Activated naive CD8-positive, alpha-beta T cell treated with anti-CD3 and anti-CD28 coated beads, Interleukin-2, amount 50 U/mL, for 24 hours (primary cell): ENCODE measurements at regions not wholly inside any gene's neighbourhood (a gene's known extent, or its start where the extent isn't known, plus 50 kb on each side); places are given as distances from the start of the nearest gene placed in this dataset.

Experiments used
- ATAC-seq: fragments of 150-1000 bp; cut with Tn5 transposase; one replicate; pipeline ENCODE4 v1.10.0; 2021
- DNase-seq: peaks from one replicate; pipeline ENCODE4 v3.0.0; 2021
- H3K27ac Mint-ChIP-seq: one replicate; pipeline ENCODE4 v1.8.0; 2021; ENCODE audit warnings: mild to moderate bottlenecking, mixed read lengths
- H3K27me3 Mint-ChIP-seq: one replicate; pipeline ENCODE4 v1.8.0; 2021; ENCODE audit warnings: mixed read lengths
- H3K36me3 Mint-ChIP-seq: one replicate; pipeline ENCODE4 v1.8.0; 2021; ENCODE audit warnings: low read depth, mixed read lengths
- H3K4me1 Mint-ChIP-seq: one replicate; pipeline ENCODE4 v1.8.0; 2021; ENCODE audit warnings: mixed read lengths
- H3K4me3 Mint-ChIP-seq: one replicate; pipeline ENCODE4 v1.8.0; 2021; ENCODE audit warnings: mild to moderate bottlenecking, moderate library complexity, mixed read lengths
- H3K9me3 Mint-ChIP-seq: one replicate; pipeline ENCODE4 v1.8.0; 2021; ENCODE audit warnings: mixed read lengths

- H3K27me3 Mint-ChIP-seq, result peaks cover 20% of the 10 kb centered on the region
- no peaks in the 10 kb centered on the region for H3K9me3 Mint-ChIP-seq
- no peak for ATAC-seq
- no peak overlapping the region for H3K27ac Mint-ChIP-seq
- no peaks in the 10 kb centered on the region for H3K36me3 Mint-ChIP-seq
- no peaks in the 10 kb centered on the region for H3K4me1 Mint-ChIP-seq
- no peak for DNase-seq
- H3K4me3 Mint-ChIP-seq, result no peak overlapping the region
Measured at GRCh38 chr6:88371480-88371879, 205.3 kb upstream of the CNR1 start.

GRCh38 chr6:88370127-88370710, 204.1 kb upstream of the CNR1 start:
- DNase-seq (no peak), ATAC-seq (no peak)
- Mint-ChIP-seq H3K4me3 (no peak overlapping the region), H3K4me1 (no peaks in the 10 kb centered on the region), H3K36me3 (no peaks in the 10 kb centered on the region), H3K27ac (no peak overlapping the region), H3K9me3 (no peaks in the 10 kb centered on the region), H3K27me3 (peaks cover 23% of the 10 kb centered on the region)

GRCh38 chr6:88369262-88369661, 203.1 kb upstream of the CNR1 start:
- Mint-ChIP-seq H3K4me3 (no peak overlapping the region), H3K27ac (no peak overlapping the region), H3K27me3 (peaks cover 22% of the 10 kb centered on the region), H3K9me3 (no peaks in the 10 kb centered on the region), H3K36me3 (no peaks in the 10 kb centered on the region), H3K4me1 (no peaks in the 10 kb centered on the region)
- no peak for ATAC-seq
- DNase-seq, result no peak

- no peak for DNase-seq
- Mint-ChIP-seq H3K27me3 (peaks cover 20% of the 10 kb centered on the region), H3K9me3 (no peaks in the 10 kb centered on the region), H3K36me3 (no peaks in the 10 kb centered on the region), H3K4me1 (no peaks in the 10 kb centered on the region), H3K4me3 (no peak overlapping the region), H3K27ac (no peak overlapping the region)
- no peak for ATAC-seq
Measured at GRCh38 chr6:88368071-88368787, 202.1 kb upstream of the CNR1 start.

GRCh38 chr6:88367248-88367647, 201.1 kb upstream of the CNR1 start:
- no peaks in the 10 kb centered on the region for H3K36me3 Mint-ChIP-seq
- peaks cover 20% of the 10 kb centered on the region for H3K27me3 Mint-ChIP-seq
- no peak for DNase-seq
- ATAC-seq, result no peak
- no peak overlapping the region for H3K27ac Mint-ChIP-seq
- no peak overlapping the region for H3K4me3 Mint-ChIP-seq
- H3K4me1 Mint-ChIP-seq, result no peaks in the 10 kb centered on the region
- H3K9me3 Mint-ChIP-seq, result no peaks in the 10 kb centered on the region

GRCh38 chr6:88366672-88367071, 200.5 kb upstream of the CNR1 start:
- Mint-ChIP-seq H3K4me3 (no peak overlapping the region), H3K9me3 (no peaks in the 10 kb centered on the region), H3K27ac (no peak overlapping the region), H3K27me3 (peaks cover 20% of the 10 kb centered on the region), H3K4me1 (no peaks in the 10 kb centered on the region), H3K36me3 (no peaks in the 10 kb centered on the region)
- ATAC-seq (no peak), DNase-seq (no peak)

GRCh38 chr6:88365656-88366055, 199.5 kb upstream of the CNR1 start:
- H3K4me3 Mint-ChIP-seq, result no peak overlapping the region
- DNase-seq (no peak), ATAC-seq (no peak)
- H3K36me3 Mint-ChIP-seq, result no peaks in the 10 kb centered on the region
- H3K27ac Mint-ChIP-seq, result no peak overlapping the region
- peaks cover 20% of the 10 kb centered on the region for H3K27me3 Mint-ChIP-seq
- H3K4me1 Mint-ChIP-seq, result no peaks in the 10 kb centered on the region
- H3K9me3 Mint-ChIP-seq, result no peaks in the 10 kb centered on the region

- DNase-seq, result no peak
- no peaks in the 10 kb centered on the region for H3K9me3 Mint-ChIP-seq
- H3K4me3 Mint-ChIP-seq, result no peak overlapping the region
- H3K27me3 Mint-ChIP-seq, result peaks cover 20% of the 10 kb centered on the region
- no peak overlapping the region for H3K27ac Mint-ChIP-seq
- no peaks in the 10 kb centered on the region for H3K36me3 Mint-ChIP-seq
- no peak for ATAC-seq
- H3K4me1 Mint-ChIP-seq, result no peaks in the 10 kb centered on the region
Measured at GRCh38 chr6:88365230-88365629, 199.1 kb upstream of the CNR1 start.

- Mint-ChIP-seq H3K36me3 (no peaks in the 10 kb centered on the region), H3K4me3 (no peak overlapping the region), H3K27me3 (peaks cover 6% of the 10 kb centered on the region), H3K27ac (no peak overlapping the region), H3K4me1 (no peaks in the 10 kb centered on the region), H3K9me3 (no peaks in the 10 kb centered on the region)
- DNase-seq (no peak), ATAC-seq (no peak)
Measured at GRCh38 chr6:88361754-88362153, 195.6 kb upstream of the CNR1 start.

GRCh38 chr6:88361298-88361697, 195.2 kb upstream of the CNR1 start:
- no peaks in the 10 kb centered on the region for H3K36me3 Mint-ChIP-seq
- H3K4me3 Mint-ChIP-seq, result no peak overlapping the region
- H3K27me3 Mint-ChIP-seq, result peaks cover 5% of the 10 kb centered on the region
- H3K4me1 Mint-ChIP-seq, result no peaks in the 10 kb centered on the region
- no peak overlapping the region for H3K27ac Mint-ChIP-seq
- DNase-seq (no peak), ATAC-seq (no peak)
- H3K9me3 Mint-ChIP-seq, result no peaks in the 10 kb centered on the region

- no peak for DNase-seq
- ATAC-seq, result no peak
- Mint-ChIP-seq H3K4me3 (no peak overlapping the region), H3K27ac (no peak overlapping the region), H3K36me3 (no peaks in the 10 kb centered on the region), H3K9me3 (no peaks in the 10 kb centered on the region), H3K27me3 (no peaks in the 10 kb centered on the region), H3K4me1 (no peaks in the 10 kb centered on the region)
Measured at GRCh38 chr6:88360203-88360797, 194.2 kb upstream of the CNR1 start.

- Mint-ChIP-seq H3K4me3 (no peak overlapping the region), H3K36me3 (no peaks in the 10 kb centered on the region), H3K9me3 (no peaks in the 10 kb centered on the region), H3K27ac (no peak overlapping the region), H3K4me1 (no peaks in the 10 kb centered on the region), H3K27me3 (no peaks in the 10 kb centered on the region)
- DNase-seq (no peak), ATAC-seq (no peak)
Measured at GRCh38 chr6:88359530-88360202, 193.5 kb upstream of the CNR1 start.

GRCh38 chr6:88358846-88359245, 192.7 kb upstream of the CNR1 start:
- H3K27me3 Mint-ChIP-seq, result no peaks in the 10 kb centered on the region
- ATAC-seq (no peak), DNase-seq (no peak)
- H3K36me3 Mint-ChIP-seq, result no peaks in the 10 kb centered on the region
- H3K4me1 Mint-ChIP-seq, result no peaks in the 10 kb centered on the region
- no peak overlapping the region for H3K4me3 Mint-ChIP-seq
- H3K9me3 Mint-ChIP-seq, result no peaks in the 10 kb centered on the region
- no peak overlapping the region for H3K27ac Mint-ChIP-seq

GRCh38 chr6:88349511-88349910, 183.4 kb upstream of the CNR1 start:
- peaks cover 6% of the 10 kb centered on the region for H3K27me3 Mint-ChIP-seq
- H3K36me3 Mint-ChIP-seq, result no peaks in the 10 kb centered on the region
- H3K4me3 Mint-ChIP-seq, result no peak overlapping the region
- H3K9me3 Mint-ChIP-seq, result no peaks in the 10 kb centered on the region
- H3K4me1 Mint-ChIP-seq, result no peaks in the 10 kb centered on the region
- DNase-seq (no peak), ATAC-seq (no peak)
- no peak overlapping the region for H3K27ac Mint-ChIP-seq

- no peaks in the 10 kb centered on the region for H3K36me3 Mint-ChIP-seq
- H3K4me1 Mint-ChIP-seq, result no peaks in the 10 kb centered on the region
Measured at GRCh38 chr6:88342336-88342735, 176.2 kb upstream of the CNR1 start.

More at GRCh38 chr6:88342336-88342735, 176.2 kb upstream of the CNR1 start:
- Mint-ChIP-seq H3K9me3 (no peaks in the 10 kb centered on the region), H3K27ac (no peak overlapping the region), H3K27me3 (no peaks in the 10 kb centered on the region), H3K4me3 (no peak overlapping the region)
- ATAC-seq (no peak), DNase-seq (no peak)
